ENCODE measurements at regions not wholly inside any gene's neighbourhood (a gene's known extent, or its start where the extent isn't known, plus 50 kb on each side); places are given as distances from the start of the nearest gene placed in this dataset.
"Not testable (repeated sequence)": the region's sequence is repeated elsewhere in the genome, so short reads cannot be mapped to it uniquely, and the experiment has no call there.

DNA sequence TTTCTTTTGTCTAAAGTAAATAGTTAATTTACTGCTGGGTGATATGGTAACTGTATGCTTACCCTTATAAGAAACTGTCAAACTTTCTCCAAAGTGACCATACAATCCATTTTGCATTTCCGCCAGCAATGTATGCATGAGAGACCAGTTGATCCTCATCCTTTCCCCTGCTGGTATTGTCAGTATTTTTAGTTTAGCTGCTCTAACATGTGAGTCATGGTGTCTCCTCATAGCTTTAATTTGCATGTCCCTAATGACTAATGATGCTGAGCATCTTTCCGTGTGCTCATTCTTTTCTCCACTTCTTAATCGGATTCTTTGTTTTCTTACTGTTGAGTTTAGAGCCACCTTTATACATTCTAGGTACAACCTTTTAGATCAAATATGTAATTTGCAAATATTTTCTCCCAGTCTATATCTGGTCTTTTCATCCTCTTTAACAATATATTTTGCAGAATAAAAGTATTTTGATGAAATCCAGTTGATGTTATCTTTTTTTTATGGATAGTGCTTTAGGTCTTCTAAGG, 379.9 kb downstream of the BCL2L11 start:
- not testable (repeated sequence) for H3K27ac ChIP-seq (ENCODE audit: insufficient read depth, low read depth, low read length); BruUV-seq (replicated peaks)

DNA sequence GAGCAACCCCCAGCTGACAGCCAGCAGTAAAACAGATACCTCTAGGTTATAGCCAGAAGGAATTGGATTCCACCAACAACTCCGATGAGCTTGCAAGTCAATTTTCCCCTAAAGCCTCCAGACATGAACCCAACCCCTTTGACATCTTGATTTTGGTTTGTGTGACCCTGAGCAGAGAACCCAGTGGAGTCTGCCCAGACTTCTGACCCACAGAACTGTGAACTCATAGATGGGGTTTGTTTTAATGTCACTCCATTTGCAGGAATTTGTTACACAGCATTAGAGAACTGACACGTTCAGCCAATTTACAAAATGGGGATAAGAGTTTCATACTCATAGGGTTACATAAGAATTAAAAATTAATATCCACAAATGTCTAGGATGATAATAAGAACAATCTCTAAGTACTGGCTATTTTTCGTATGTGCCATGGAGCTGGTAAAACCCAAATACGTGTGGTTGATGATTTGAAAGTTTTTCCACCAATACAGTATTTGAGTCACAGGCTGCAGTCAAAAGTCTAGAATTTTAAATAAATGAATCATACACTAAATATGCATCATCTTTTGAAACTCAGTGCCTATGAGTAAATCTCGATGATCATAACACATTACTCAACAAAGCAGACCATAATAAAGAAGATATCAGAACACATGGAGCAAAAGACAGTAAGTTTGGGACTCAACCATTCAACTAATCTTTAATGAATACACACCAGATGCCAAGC, 380.0 kb downstream of the ANAPC1 start:
- H3K9me1 ChIP-seq (replicated peaks; ENCODE audit: control insufficient read depth, extremely low read depth, insufficient read depth, low read length); CTCF ChIA-PET; intact Hi-C loops (cut with micrococcal nuclease); H3K79me2 ChIP-seq (ENCODE audit: control insufficient read depth, insufficient read depth, low read length); H4K20me1 ChIP-seq (replicated peaks; ENCODE audit: control insufficient read depth, extremely low read depth, insufficient read depth, low read length); POLR2A ChIA-PET; DNase-seq (ENCODE audit: low read depth, low spot score); H3K27ac ChIP-seq (ENCODE audit: insufficient read depth, low read depth, low read length); H3K4me1 ChIP-seq (ENCODE audit: control insufficient read depth, extremely low read depth, insufficient read depth, low read length); H3K36me3 ChIP-seq (ENCODE audit: control insufficient read depth in 2 of 2, extremely low read depth in 1 of 2, insufficient read depth in 2 of 2, low read length in 2 of 2); dilution Hi-C loops (cut with MboI; ENCODE audit: extremely low pct_ligation_motif_present, low sequenced_read_pairs); H3K4me3 ChIP-seq (replicated peaks in 1 of 3; ENCODE audit: insufficient read depth in 1 of 3, low read depth in 1 of 3, low read length in 3 of 3); H2AFZ ChIP-seq (ENCODE audit: low read depth, low read length); H3K4me2 ChIP-seq (ENCODE audit: insufficient read depth, low read length); H3K9ac ChIP-seq (replicated peaks; ENCODE audit: extremely low read depth, insufficient read depth, low read length); BruUV-seq (replicated peaks); H3K27me3 ChIP-seq (ENCODE audit: control insufficient read depth in 2 of 2, insufficient read depth in 2 of 2, low read length in 2 of 2); H3K9me3 ChIP-seq (replicated peaks; ENCODE audit: control insufficient read depth, insufficient read depth, low read length): not testable (repeated sequence)
- peak; percentile 91 for FAIRE-seq

More for the DNA sequence above, 379.9 kb downstream of the BCL2L11 start:
- H3K4me2 ChIP-seq (ENCODE audit: insufficient read depth, low read length); H2AFZ ChIP-seq (ENCODE audit: low read depth, low read length); H4K20me1 ChIP-seq (replicated peaks; ENCODE audit: control insufficient read depth, extremely low read depth, insufficient read depth, low read length); H3K79me2 ChIP-seq (ENCODE audit: control insufficient read depth, insufficient read depth, low read length); dilution Hi-C loops (cut with MboI; ENCODE audit: extremely low pct_ligation_motif_present, low sequenced_read_pairs); H3K36me3 ChIP-seq (ENCODE audit: control insufficient read depth in 2 of 2, extremely low read depth in 1 of 2, insufficient read depth in 2 of 2, low read length in 2 of 2); POLR2A ChIA-PET; FAIRE-seq; intact Hi-C loops (cut with micrococcal nuclease); DNase-seq (ENCODE audit: low read depth, low spot score); H3K27me3 ChIP-seq (ENCODE audit: control insufficient read depth in 2 of 2, insufficient read depth in 2 of 2, low read length in 2 of 2); H3K9me3 ChIP-seq (replicated peaks; ENCODE audit: control insufficient read depth, insufficient read depth, low read length); H3K9ac ChIP-seq (replicated peaks; ENCODE audit: extremely low read depth, insufficient read depth, low read length); H3K4me1 ChIP-seq (ENCODE audit: control insufficient read depth, extremely low read depth, insufficient read depth, low read length); CTCF ChIA-PET; H3K9me1 ChIP-seq (replicated peaks; ENCODE audit: control insufficient read depth, extremely low read depth, insufficient read depth, low read length); H3K4me3 ChIP-seq (replicated peaks in 1 of 3; ENCODE audit: insufficient read depth in 1 of 3, low read depth in 1 of 3, low read length in 3 of 3): not testable (repeated sequence)

DNA sequence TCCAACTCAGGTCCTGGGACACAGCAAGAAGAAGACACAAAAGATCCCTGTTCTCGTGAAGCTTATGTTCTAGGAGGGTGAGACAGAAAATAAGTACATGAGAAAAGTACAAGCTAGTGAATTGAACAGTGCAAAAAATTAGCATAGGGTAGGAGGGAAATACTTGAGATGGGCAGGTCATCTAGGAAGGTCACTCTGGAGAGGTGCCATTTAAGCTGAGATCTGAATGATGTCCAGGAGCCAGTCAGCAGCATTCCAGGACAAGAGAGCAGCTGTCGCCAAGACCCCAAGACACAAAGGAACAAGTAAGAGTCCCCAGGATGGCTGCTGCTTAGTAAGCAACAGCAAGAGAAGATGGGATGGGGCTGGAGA, 379.4 kb downstream of the ANAPC1 start:
- H3K9me1 ChIP-seq (replicated peaks; ENCODE audit: control insufficient read depth, extremely low read depth, insufficient read depth, low read length); dilution Hi-C loops (cut with MboI; ENCODE audit: extremely low pct_ligation_motif_present, low sequenced_read_pairs); DNase-seq (ENCODE audit: low read depth, low spot score); CTCF ChIA-PET; H3K9me3 ChIP-seq (replicated peaks; ENCODE audit: control insufficient read depth, insufficient read depth, low read length); intact Hi-C loops (cut with micrococcal nuclease); POLR2A ChIA-PET; H3K4me2 ChIP-seq (ENCODE audit: insufficient read depth, low read length); H3K9ac ChIP-seq (replicated peaks; ENCODE audit: extremely low read depth, insufficient read depth, low read length); H3K36me3 ChIP-seq (ENCODE audit: control insufficient read depth in 2 of 2, extremely low read depth in 1 of 2, insufficient read depth in 2 of 2, low read length in 2 of 2); H3K4me1 ChIP-seq (ENCODE audit: control insufficient read depth, extremely low read depth, insufficient read depth, low read length); H3K79me2 ChIP-seq (ENCODE audit: control insufficient read depth, insufficient read depth, low read length); H3K27ac ChIP-seq (ENCODE audit: insufficient read depth, low read depth, low read length); H4K20me1 ChIP-seq (replicated peaks; ENCODE audit: control insufficient read depth, extremely low read depth, insufficient read depth, low read length); H3K27me3 ChIP-seq (ENCODE audit: control insufficient read depth in 2 of 2, insufficient read depth in 2 of 2, low read length in 2 of 2); H3K4me3 ChIP-seq (replicated peaks in 1 of 3; ENCODE audit: insufficient read depth in 1 of 3, low read depth in 1 of 3, low read length in 3 of 3); H2AFZ ChIP-seq (ENCODE audit: low read depth, low read length): not testable (repeated sequence)
- FAIRE-seq = peak; percentile 72
- BruUV-seq (replicated peaks) = TSS peak; percentile 77

DNA sequence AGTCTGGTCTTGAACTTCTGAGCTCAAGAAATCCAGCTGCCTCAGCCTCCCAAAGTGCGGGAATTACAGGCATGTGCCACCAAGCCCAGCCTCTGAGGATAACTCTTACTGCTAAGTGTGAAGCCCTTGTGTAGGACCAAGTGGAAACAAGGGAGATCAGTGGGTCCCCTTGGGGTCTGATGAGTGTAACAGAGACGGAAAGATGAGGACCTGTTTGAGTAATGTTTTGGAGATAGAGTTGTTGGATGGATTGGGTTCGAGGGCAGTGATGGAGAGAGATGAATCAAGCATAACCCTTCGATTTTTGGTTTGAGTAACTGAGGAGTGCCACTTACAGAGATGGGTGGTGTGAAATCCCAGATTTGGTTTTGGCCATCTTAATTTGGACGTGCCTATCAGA, 378.7 kb downstream of the ANAPC1 start:
- H4K20me1 ChIP-seq (replicated peaks; ENCODE audit: control insufficient read depth, extremely low read depth, insufficient read depth, low read length); H3K27ac ChIP-seq (ENCODE audit: insufficient read depth, low read depth, low read length); H3K4me1 ChIP-seq (ENCODE audit: control insufficient read depth, extremely low read depth, insufficient read depth, low read length); H3K9ac ChIP-seq (replicated peaks; ENCODE audit: extremely low read depth, insufficient read depth, low read length); H3K27me3 ChIP-seq (ENCODE audit: control insufficient read depth in 2 of 2, insufficient read depth in 2 of 2, low read length in 2 of 2); POLR2A ChIA-PET; H3K9me3 ChIP-seq (replicated peaks; ENCODE audit: control insufficient read depth, insufficient read depth, low read length); H3K9me1 ChIP-seq (replicated peaks; ENCODE audit: control insufficient read depth, extremely low read depth, insufficient read depth, low read length); DNase-seq (ENCODE audit: low read depth, low spot score); H3K4me3 ChIP-seq (replicated peaks in 1 of 3; ENCODE audit: insufficient read depth in 1 of 3, low read depth in 1 of 3, low read length in 3 of 3); H3K79me2 ChIP-seq (ENCODE audit: control insufficient read depth, insufficient read depth, low read length); H3K36me3 ChIP-seq (ENCODE audit: control insufficient read depth in 2 of 2, extremely low read depth in 1 of 2, insufficient read depth in 2 of 2, low read length in 2 of 2); CTCF ChIA-PET; H2AFZ ChIP-seq (ENCODE audit: low read depth, low read length); FAIRE-seq; intact Hi-C loops (cut with micrococcal nuclease); H3K4me2 ChIP-seq (ENCODE audit: insufficient read depth, low read length); dilution Hi-C loops (cut with MboI; ENCODE audit: extremely low pct_ligation_motif_present, low sequenced_read_pairs); BruUV-seq (replicated peaks): not testable (repeated sequence)
